KMS-11 (cell line): ENCODE measurements at regions not wholly inside any gene's neighbourhood (a gene's known extent, or its start where the extent isn't known, plus 50 kb on each side); places are given as distances from the start of the nearest gene placed in this dataset.

Experiments
- H2AFZ ChIP-seq: fragments of 200-600 bp; sonication (generic); 2 replicates; pipeline ENCODE4 v1.6.1; 2016; ENCODE audit warnings: antibody characterized with exemption, mixed run types, low read depth
- H3K27ac ChIP-seq: fragments of 200-600 bp; sonication (generic); 2 replicates; pipeline ENCODE4 v1.6.1; 2016; ENCODE audit warnings: mild to moderate bottlenecking, mixed run types
- H3K27me3 ChIP-seq: fragments of 200-600 bp; sonication (generic); 2 replicates; pipeline ENCODE4 v1.6.1; 2017; ENCODE audit warnings: mild to moderate bottlenecking, low read depth, mixed run types, moderate library complexity; ENCODE audit not compliant: insufficient read depth
- H3K36me3 ChIP-seq: fragments of 200-600 bp; sonication (generic); 2 replicates; pipeline ENCODE4 v1.6.1; 2017; ENCODE audit warnings: mild to moderate bottlenecking, mixed run types; ENCODE audit not compliant: insufficient read depth
- H3K4me1 ChIP-seq: fragments of 200-600 bp; sonication (generic); 2 replicates; pipeline ENCODE4 v1.6.1; 2016; ENCODE audit warnings: mild to moderate bottlenecking, low read depth, mixed run types; ENCODE audit not compliant: poor library complexity, severe bottlenecking
- H3K4me2 ChIP-seq: fragments of 200-600 bp; sonication (generic); 2 replicates; pipeline ENCODE4 v1.7.0; 2016; ENCODE audit warnings: mild to moderate bottlenecking, mixed run types
- H3K4me3 ChIP-seq: fragments of 200-600 bp; sonication (generic); IDR thresholded peaks from 2 replicates; pipeline ENCODE4 v1.6.1; 2017; ENCODE audit warnings: low read depth, low read length, mixed read lengths; ENCODE audit not compliant: insufficient read depth
- H3K79me2 ChIP-seq: fragments of 200-600 bp; sonication (generic); 2 replicates; pipeline ENCODE4 v1.6.1; 2016; ENCODE audit warnings: low read depth, mixed run types; ENCODE audit not compliant: insufficient read depth
- H3K9ac ChIP-seq: fragments of 200-600 bp; sonication (generic); 2 replicates; pipeline ENCODE4 v1.6.1; 2016; ENCODE audit warnings: mild to moderate bottlenecking, mixed run types
- H4K20me1 ChIP-seq: fragments of 200-600 bp; sonication (generic); 2 replicates; pipeline ENCODE4 v1.6.1; 2016; ENCODE audit warnings: mild to moderate bottlenecking, mixed run types; ENCODE audit not compliant: insufficient read depth
- CTCF ChIP-seq: fragments of 200-600 bp; sonication (generic); conservative IDR thresholded peaks from 2 replicates; pipeline ENCODE4 v1.6.1; 2017; ENCODE audit warnings: low read depth, mild to moderate bottlenecking, antibody characterized with exemption, low read length, moderate library complexity, mixed read lengths

- Histone ChIP-seq H3K4me3 (no peak overlapping the region), H2AFZ (no peak overlapping the region), H3K36me3 (no peaks in the 10 kb centered on the region), H3K4me1 (peaks cover 33% of the 10 kb centered on the region), H3K27me3 (no peaks in the 10 kb centered on the region), H3K4me2 (peak overlapping the region; percentile 72), H4K20me1 (no peaks in the 10 kb centered on the region), H3K27ac (no peak overlapping the region), H3K79me2 (no peaks in the 10 kb centered on the region), H3K9ac (no peak overlapping the region)
- no peak for TF ChIP-seq CTCF
These were observed 432.7 kb upstream of the TRIB2 start for GRCh38 chr2:12284037-12284436.

- no peaks in the 10 kb centered on the region for H3K36me3 ChIP-seq
- no peaks in the 10 kb centered on the region for H3K79me2 ChIP-seq
- no peak overlapping the region for H3K4me3 ChIP-seq
- no peak overlapping the region for H3K9ac ChIP-seq
- no peaks in the 10 kb centered on the region for H4K20me1 ChIP-seq
- H3K27me3 ChIP-seq = no peaks in the 10 kb centered on the region
- no peak overlapping the region for H2AFZ ChIP-seq
- H3K4me2 ChIP-seq = peak overlapping the region; percentile 72
- H3K4me1 ChIP-seq = peaks cover 33% of the 10 kb centered on the region
- no peak for TF ChIP-seq CTCF
- H3K27ac ChIP-seq = no peak overlapping the region
These were observed 432.2 kb upstream of the TRIB2 start for GRCh38 chr2:12284487-12284886.

- TF ChIP-seq CTCF = no peak
- Histone ChIP-seq H3K36me3 (no peaks in the 10 kb centered on the region), H3K9ac (no peak overlapping the region), H3K4me1 (peaks cover 33% of the 10 kb centered on the region), H4K20me1 (no peaks in the 10 kb centered on the region), H2AFZ (no peak overlapping the region), H3K4me2 (no peak overlapping the region), H3K27me3 (no peaks in the 10 kb centered on the region), H3K27ac (no peak overlapping the region), H3K4me3 (no peak overlapping the region), H3K79me2 (no peaks in the 10 kb centered on the region)
These were observed 430.4 kb upstream of the TRIB2 start for GRCh38 chr2:12286347-12286746.

GRCh38 chr2:12287220-12287751, 429.4 kb upstream of the TRIB2 start:
- Histone ChIP-seq H3K4me2 (no peak overlapping the region), H3K4me1 (peaks cover 32% of the 10 kb centered on the region), H3K79me2 (no peaks in the 10 kb centered on the region), H3K27me3 (no peaks in the 10 kb centered on the region), H3K27ac (no peak overlapping the region), H3K4me3 (no peak overlapping the region), H2AFZ (no peak overlapping the region), H3K36me3 (no peaks in the 10 kb centered on the region), H4K20me1 (no peaks in the 10 kb centered on the region), H3K9ac (no peak overlapping the region)
- TF ChIP-seq CTCF = no peak
